ENCODE measurements at regions not wholly inside any gene's neighbourhood (a gene's known extent, or its start where the extent isn't known, plus 50 kb on each side); places are given as distances from the start of the nearest gene placed in this dataset.

DNA sequence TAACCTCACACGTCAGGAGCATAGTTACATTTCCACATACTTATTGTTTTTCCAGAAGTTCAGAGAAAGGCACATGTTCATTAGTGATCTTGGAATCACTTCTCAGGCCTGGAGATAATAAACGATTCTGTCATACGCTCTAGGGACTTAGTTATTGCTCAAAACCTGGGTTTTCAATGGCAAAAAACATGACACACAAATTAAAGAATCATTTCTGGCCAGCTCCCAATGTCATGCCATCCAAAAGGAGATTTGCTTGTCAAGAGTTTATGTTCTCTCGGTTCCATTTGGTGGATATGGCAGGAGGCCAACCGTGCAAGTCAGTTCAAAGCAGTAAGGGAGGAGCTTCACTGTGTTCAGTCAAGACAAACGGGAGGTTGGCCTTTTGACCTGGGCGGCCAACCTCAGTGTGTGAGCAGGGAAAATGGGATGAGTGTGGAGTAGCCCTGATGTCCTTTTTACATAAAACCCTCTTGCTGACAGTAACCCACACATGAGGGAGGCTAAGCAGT, 123.4 kb downstream of the NXNL2 start:
- no peaks in the 10 kb centered on the region for H3K36me3 ChIP-seq (ENCODE audit: control insufficient read depth, insufficient read depth, low read length)
- H3K4me3 ChIP-seq (ENCODE audit: insufficient read depth, low read depth, low read length) = no peak overlapping the region
- H3K9me3 ChIP-seq (ENCODE audit: control insufficient read depth, low read length) = no peaks in the 10 kb centered on the region
- H3K27me3 ChIP-seq (ENCODE audit: control insufficient read depth, insufficient read depth, low read length, poor library complexity, severe bottlenecking) = no peaks in the 10 kb centered on the region
- 84 to 89% methylated on average over 7 of the region's 7 CpGs for WGBS, 2 experiments
- no peak overlapping the region for H3K27ac ChIP-seq (ENCODE audit: insufficient read depth, low read depth, low read length, poor library complexity, severe bottlenecking)
- H3K4me1 ChIP-seq (ENCODE audit: control insufficient read depth, insufficient read depth, low read length) = no peaks in the 10 kb centered on the region

DNA sequence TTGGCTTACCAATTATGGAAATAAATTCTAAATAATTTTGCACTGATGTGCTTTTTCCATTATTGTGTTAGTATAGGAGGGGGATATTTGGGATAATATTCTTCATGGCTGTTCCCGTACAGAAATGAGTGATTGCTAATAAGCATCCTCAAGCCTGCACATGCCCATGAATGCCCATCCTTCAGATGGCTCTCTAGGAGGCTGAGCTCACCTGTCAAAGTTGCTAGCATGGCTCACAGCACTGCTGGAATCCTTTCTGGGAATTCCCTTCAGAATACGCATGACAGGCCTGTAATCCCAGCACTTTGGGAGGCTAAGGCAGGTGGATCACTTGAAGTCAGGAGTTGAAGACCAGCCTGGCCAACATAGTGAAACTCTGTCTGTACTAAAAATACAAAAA, 124.1 kb downstream of the NXNL2 start:
- H3K4me1 ChIP-seq (ENCODE audit: control insufficient read depth, insufficient read depth, low read length) = no peaks in the 10 kb centered on the region
- 87 to 94% methylated on average over 2 of the region's 2 CpGs for WGBS, 2 experiments
- H3K36me3 ChIP-seq (ENCODE audit: control insufficient read depth, insufficient read depth, low read length) = no peaks in the 10 kb centered on the region
- no peaks in the 10 kb centered on the region for H3K27me3 ChIP-seq (ENCODE audit: control insufficient read depth, insufficient read depth, low read length, poor library complexity, severe bottlenecking)
- no peak overlapping the region for H3K4me3 ChIP-seq (ENCODE audit: insufficient read depth, low read depth, low read length)
- no peak overlapping the region for H3K27ac ChIP-seq (ENCODE audit: insufficient read depth, low read depth, low read length, poor library complexity, severe bottlenecking)
- H3K9me3 ChIP-seq (ENCODE audit: control insufficient read depth, low read length) = no peaks in the 10 kb centered on the region

DNA sequence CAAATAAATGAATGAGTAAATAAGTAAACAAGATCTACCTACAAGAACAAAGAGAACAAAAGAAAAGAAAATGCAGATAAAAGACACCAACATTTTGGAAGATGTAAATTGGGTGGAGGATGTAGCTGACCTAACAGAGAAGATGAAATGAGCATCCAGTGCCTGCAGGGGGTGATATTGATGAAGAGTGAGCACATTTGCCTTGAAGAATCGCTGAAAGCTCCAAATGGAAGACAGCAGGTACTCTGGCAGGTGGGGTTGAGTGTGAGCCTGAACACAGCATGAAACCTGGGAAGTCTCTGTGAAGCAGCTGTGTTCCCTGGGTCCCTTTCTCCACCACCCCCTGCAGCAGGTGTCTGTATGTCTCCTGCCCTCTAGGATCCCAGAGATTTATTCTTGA, 125.6 kb downstream of the NXNL2 start:
- H3K27me3 ChIP-seq (ENCODE audit: control insufficient read depth, insufficient read depth, low read length, poor library complexity, severe bottlenecking) = no peaks in the 10 kb centered on the region
- WGBS, 2 experiments = 34% methylated on average over 1 of the region's 1 CpG
- no peak overlapping the region for H3K4me3 ChIP-seq (ENCODE audit: insufficient read depth, low read depth, low read length)
- no peak overlapping the region for H3K27ac ChIP-seq (ENCODE audit: insufficient read depth, low read depth, low read length, poor library complexity, severe bottlenecking)
- H3K9me3 ChIP-seq (ENCODE audit: control insufficient read depth, low read length) = no peaks in the 10 kb centered on the region
- no peaks in the 10 kb centered on the region for H3K36me3 ChIP-seq (ENCODE audit: control insufficient read depth, insufficient read depth, low read length)
- no peaks in the 10 kb centered on the region for H3K4me1 ChIP-seq (ENCODE audit: control insufficient read depth, insufficient read depth, low read length)

DNA sequence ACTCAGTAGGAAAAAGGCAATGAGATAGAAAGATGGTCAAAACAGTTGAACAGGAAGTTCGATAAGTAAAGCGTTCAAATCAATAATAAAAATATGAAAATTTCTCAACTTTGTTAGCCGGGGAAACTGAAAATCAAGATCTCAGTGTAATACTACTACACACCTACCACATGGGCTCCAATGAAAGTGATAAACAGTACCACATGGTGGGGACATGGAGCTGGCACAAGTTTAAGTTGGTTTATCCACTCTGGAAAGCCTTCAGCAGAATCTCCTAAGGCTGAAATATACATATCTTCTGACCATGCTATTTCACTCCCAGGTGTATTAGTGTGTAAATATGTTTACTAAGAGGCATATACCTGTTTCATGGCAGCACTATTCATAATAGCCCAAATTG, 126.8 kb downstream of the NXNL2 start:
- no peaks in the 10 kb centered on the region for H3K4me1 ChIP-seq (ENCODE audit: control insufficient read depth, insufficient read depth, low read length)
- H3K27ac ChIP-seq (ENCODE audit: insufficient read depth, low read depth, low read length, poor library complexity, severe bottlenecking) = no peak overlapping the region
- no peaks in the 10 kb centered on the region for H3K36me3 ChIP-seq (ENCODE audit: control insufficient read depth, insufficient read depth, low read length)
- H3K4me3 ChIP-seq (ENCODE audit: insufficient read depth, low read depth, low read length) = no peak overlapping the region
- 40 to 82% methylated on average over 1 to 3 of the region's 3 CpGs for WGBS, 2 experiments
- H3K9me3 ChIP-seq (ENCODE audit: control insufficient read depth, low read length) = no peaks in the 10 kb centered on the region
- H3K27me3 ChIP-seq (ENCODE audit: control insufficient read depth, insufficient read depth, low read length, poor library complexity, severe bottlenecking) = no peaks in the 10 kb centered on the region

DNA sequence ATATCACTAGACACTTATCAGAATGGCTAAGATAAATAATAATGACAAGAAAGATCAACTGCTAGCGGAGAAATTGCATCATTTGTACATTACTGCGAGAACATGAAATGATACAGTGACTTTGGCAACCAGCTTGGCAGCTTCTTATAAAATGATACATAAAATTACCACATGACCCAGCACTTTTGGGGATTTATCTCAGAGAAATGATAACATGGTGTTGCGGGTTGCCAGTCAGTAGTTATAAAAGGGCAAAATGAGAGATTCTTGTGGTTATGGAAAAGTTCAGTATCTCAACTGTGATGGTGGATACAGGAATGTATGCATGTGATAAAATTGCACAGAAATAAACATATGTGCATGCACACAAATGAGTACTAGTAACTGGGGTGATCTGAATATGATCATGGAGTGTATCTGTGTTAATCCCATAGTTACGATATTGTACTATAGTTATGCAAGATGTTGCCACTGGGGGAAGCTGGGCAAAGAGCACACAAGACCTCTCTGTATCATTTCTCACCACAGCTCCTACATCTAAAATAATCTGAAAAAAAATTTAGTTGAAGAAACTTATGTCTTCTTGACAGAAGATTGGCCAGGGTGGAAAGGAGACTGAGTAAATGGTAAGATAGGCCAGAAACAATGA, 128.9 kb downstream of the NXNL2 start:
- Histone ChIP-seq H3K27me3 (ENCODE audit: control insufficient read depth, insufficient read depth, low read length, poor library complexity, severe bottlenecking) (no peaks in the 10 kb centered on the region), H3K4me1 (ENCODE audit: control insufficient read depth, insufficient read depth, low read length) (no peaks in the 10 kb centered on the region), H3K36me3 (ENCODE audit: control insufficient read depth, insufficient read depth, low read length) (no peaks in the 10 kb centered on the region), H3K9me3 (ENCODE audit: control insufficient read depth, low read length) (no peaks in the 10 kb centered on the region), H3K4me3 (ENCODE audit: insufficient read depth, low read depth, low read length) (no peak overlapping the region), H3K27ac (ENCODE audit: insufficient read depth, low read depth, low read length, poor library complexity, severe bottlenecking) (no peak overlapping the region)
- 82 to 96% methylated on average over 3 to 4 of the region's 4 CpGs for WGBS, 2 experiments

DNA sequence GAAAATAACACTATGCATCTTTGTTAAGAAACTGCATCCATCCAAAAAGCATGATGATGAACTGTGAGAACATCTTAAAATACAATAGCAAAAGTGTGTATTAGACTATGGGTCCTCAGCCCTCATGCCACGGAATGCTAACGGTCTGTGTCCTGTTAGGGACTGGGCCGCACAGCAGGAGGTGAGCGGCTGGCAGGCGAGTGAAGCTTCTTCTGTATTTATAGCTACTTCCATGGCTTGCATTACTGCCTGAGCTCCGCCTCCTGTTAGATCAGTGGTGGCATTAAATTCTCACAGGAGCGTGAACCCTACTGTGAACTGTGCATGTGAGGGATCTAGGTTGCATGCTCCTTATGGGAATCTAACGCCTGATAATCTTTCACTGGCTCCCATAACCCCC, 129.8 kb downstream of the NXNL2 start:
- Histone ChIP-seq H3K36me3 (ENCODE audit: control insufficient read depth, insufficient read depth, low read length) (no peaks in the 10 kb centered on the region), H3K27me3 (ENCODE audit: control insufficient read depth, insufficient read depth, low read length, poor library complexity, severe bottlenecking) (no peaks in the 10 kb centered on the region), H3K9me3 (ENCODE audit: control insufficient read depth, low read length) (no peaks in the 10 kb centered on the region), H3K4me1 (ENCODE audit: control insufficient read depth, insufficient read depth, low read length) (no peaks in the 10 kb centered on the region), H3K27ac (ENCODE audit: insufficient read depth, low read depth, low read length, poor library complexity, severe bottlenecking) (no peak overlapping the region), H3K4me3 (ENCODE audit: insufficient read depth, low read depth, low read length) (no peak overlapping the region)
- WGBS, 2 experiments = 75 to 77% methylated on average over 8 of the region's 8 CpGs

DNA sequence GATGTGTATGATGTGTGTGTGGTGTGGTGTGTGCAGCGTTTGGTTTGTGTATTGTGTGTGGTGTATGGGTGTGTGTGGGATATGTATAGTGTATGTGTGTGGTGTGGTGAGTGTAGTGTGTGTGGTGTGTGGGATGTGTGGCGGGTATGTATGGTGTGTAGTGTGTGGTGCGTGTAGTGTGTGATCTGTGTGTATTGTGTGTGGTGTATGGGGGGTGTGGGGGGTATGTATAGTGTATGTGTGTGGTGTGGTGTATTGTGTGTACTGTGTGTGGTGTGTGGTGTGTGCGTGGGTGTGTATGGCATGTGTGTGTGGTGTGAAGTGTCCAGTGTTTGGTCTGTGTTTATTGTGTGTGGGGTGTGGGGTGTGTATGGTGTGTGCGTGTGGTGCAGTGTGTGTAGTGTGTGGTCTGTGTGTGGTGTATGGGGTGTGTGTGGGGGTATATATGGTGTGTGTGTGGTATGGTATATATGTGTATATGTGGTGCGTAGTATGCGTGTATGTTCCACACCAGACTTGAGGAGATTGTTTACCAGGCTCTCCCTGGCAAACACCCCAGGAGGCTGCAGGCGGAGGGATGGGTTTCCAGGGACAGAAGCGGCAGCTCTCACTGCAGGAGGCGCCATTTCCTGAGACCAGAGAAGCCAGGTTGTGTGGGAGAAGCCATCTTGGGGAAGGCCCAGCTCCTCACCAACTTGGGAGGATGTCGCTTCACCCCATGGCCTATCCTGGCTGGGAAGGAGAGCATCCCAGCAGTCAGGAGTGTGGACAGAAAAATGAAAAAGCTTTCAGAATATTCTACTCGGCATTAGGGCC, 138.1 kb downstream of the NXNL2 start:
- Histone ChIP-seq H3K4me3 (ENCODE audit: insufficient read depth, low read depth, low read length) (no peak overlapping the region), H3K36me3 (ENCODE audit: control insufficient read depth, insufficient read depth, low read length) (no peaks in the 10 kb centered on the region), H3K4me1 (ENCODE audit: control insufficient read depth, insufficient read depth, low read length) (no peaks in the 10 kb centered on the region), H3K27ac (ENCODE audit: insufficient read depth, low read depth, low read length, poor library complexity, severe bottlenecking) (no peak overlapping the region), H3K27me3 (ENCODE audit: control insufficient read depth, insufficient read depth, low read length, poor library complexity, severe bottlenecking) (no peaks in the 10 kb centered on the region), H3K9me3 (ENCODE audit: control insufficient read depth, low read length) (no peaks in the 10 kb centered on the region)
- WGBS, 2 experiments = 83 to 85% methylated on average over 12 of the region's 12 CpGs

DNA sequence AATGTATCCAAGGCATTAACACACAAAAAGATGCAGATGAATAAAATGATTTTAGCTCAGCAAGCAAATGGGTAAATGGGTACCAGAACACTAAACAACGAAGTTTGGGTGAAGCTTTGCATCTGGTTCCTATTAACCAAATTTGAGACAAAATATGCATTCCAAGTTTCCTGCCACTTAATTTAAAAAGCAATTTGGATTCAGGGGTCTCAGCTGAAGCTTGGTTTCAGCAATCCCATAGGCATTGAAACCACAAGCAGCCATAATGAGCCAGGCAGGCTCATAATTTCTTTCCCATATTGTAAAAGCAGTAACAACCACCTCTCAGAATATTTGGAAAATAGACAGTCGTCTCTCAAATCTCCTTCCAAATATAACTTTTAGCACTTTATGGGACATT, 138.9 kb downstream of the NXNL2 start:
- Histone ChIP-seq H3K36me3 (ENCODE audit: control insufficient read depth, insufficient read depth, low read length) (no peaks in the 10 kb centered on the region), H3K27me3 (ENCODE audit: control insufficient read depth, insufficient read depth, low read length, poor library complexity, severe bottlenecking) (no peaks in the 10 kb centered on the region), H3K4me3 (ENCODE audit: insufficient read depth, low read depth, low read length) (no peak overlapping the region), H3K27ac (ENCODE audit: insufficient read depth, low read depth, low read length, poor library complexity, severe bottlenecking) (no peak overlapping the region), H3K9me3 (ENCODE audit: control insufficient read depth, low read length) (no peaks in the 10 kb centered on the region), H3K4me1 (ENCODE audit: control insufficient read depth, insufficient read depth, low read length) (no peaks in the 10 kb centered on the region)
- WGBS, 2 experiments = 94 to 96% methylated on average over 1 to 2 of the region's 2 CpGs

DNA sequence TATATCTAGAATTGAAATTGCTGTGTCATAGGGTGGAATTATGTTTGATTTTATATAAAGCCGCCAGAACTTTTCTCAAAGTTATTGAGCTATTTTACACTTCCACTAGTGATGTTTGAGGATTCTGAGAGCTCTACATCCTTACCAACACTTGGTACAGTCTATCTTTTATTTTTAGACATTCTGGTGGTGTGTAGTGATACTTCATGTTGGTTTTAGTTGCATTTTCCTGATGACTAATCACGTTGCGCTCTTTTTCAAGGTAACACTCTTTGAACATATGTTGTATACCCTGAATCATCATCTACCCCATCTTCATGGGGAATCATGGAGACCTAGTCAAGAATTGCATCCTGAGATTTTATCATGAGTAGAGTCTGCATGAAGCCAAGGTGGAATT, 141.7 kb downstream of the NXNL2 start:
- H3K27me3 ChIP-seq (ENCODE audit: control insufficient read depth, insufficient read depth, low read length, poor library complexity, severe bottlenecking) = no peaks in the 10 kb centered on the region
- WGBS, 2 experiments = 89 to 100% methylated on average over 2 to 3 of the region's 3 CpGs
- H3K4me1 ChIP-seq (ENCODE audit: control insufficient read depth, insufficient read depth, low read length) = no peaks in the 10 kb centered on the region
- H3K36me3 ChIP-seq (ENCODE audit: control insufficient read depth, insufficient read depth, low read length) = no peaks in the 10 kb centered on the region
- no peak overlapping the region for H3K4me3 ChIP-seq (ENCODE audit: insufficient read depth, low read depth, low read length)
- H3K9me3 ChIP-seq (ENCODE audit: control insufficient read depth, low read length) = no peaks in the 10 kb centered on the region
- no peak overlapping the region for H3K27ac ChIP-seq (ENCODE audit: insufficient read depth, low read depth, low read length, poor library complexity, severe bottlenecking)

DNA sequence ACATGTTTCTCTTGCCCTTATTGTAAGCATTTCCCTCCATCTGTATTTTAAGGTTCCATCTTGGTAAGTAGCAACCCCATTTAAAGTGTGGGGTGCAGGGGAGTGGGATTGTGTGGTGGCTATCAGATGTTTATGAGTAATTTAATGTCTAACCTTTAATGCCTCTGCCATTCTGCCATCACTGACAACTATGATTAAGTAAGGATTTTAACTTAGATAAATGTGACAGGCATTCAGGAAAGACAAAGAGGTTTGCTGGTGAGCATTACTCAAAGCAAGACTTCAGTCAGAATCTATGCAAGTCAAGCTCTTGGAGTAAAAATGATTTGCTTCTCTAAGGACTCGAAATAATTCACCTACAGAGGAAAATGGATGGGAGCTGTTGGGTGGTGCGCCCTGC, 143.0 kb downstream of the NXNL2 start:
- Histone ChIP-seq H3K27me3 (ENCODE audit: control insufficient read depth, insufficient read depth, low read length, poor library complexity, severe bottlenecking) (no peaks in the 10 kb centered on the region), H3K36me3 (ENCODE audit: control insufficient read depth, insufficient read depth, low read length) (no peaks in the 10 kb centered on the region), H3K4me3 (ENCODE audit: insufficient read depth, low read depth, low read length) (no peak overlapping the region), H3K27ac (ENCODE audit: insufficient read depth, low read depth, low read length, poor library complexity, severe bottlenecking) (no peak overlapping the region), H3K9me3 (ENCODE audit: control insufficient read depth, low read length) (no peaks in the 10 kb centered on the region), H3K4me1 (ENCODE audit: control insufficient read depth, insufficient read depth, low read length) (no peaks in the 10 kb centered on the region)
- 98 to 100% methylated on average over 2 of the region's 2 CpGs for WGBS, 2 experiments
